Left kidney (tissue), 1 donor: ENCODE measurements at regions not wholly inside any gene's neighbourhood (a gene's known extent, or its start where the extent isn't known, plus 50 kb on each side); places are given as distances from the start of the nearest gene placed in this dataset.
"Not testable (repeated sequence)": the region's sequence is repeated elsewhere in the genome, so short reads cannot be mapped to it uniquely, and the experiment has no call there.

Source experiments
- DNase-seq: peaks from one replicate; pipeline ENCODE4 v3.0.0-alpha.2; 2013

GRCh38 chr7:52777051-52777822, 258.2 kb upstream of the POM121L12 start:
- DNase-seq = no peak

- DNase-seq = no peak
Measured at GRCh38 chr7:52775876-52776275, 259.6 kb upstream of the POM121L12 start.

GRCh38 chr7:52771177-52771576, 264.3 kb upstream of the POM121L12 start:
- no peak for DNase-seq

GRCh38 chr7:52764492-52765169, 270.8 kb upstream of the POM121L12 start:
- DNase-seq = no peak

- DNase-seq = peak; percentile 4
Measured at GRCh38 chr7:52758356-52758755, 277.1 kb upstream of the POM121L12 start.

- no peak for DNase-seq
Measured at GRCh38 chr7:52753855-52754254, 281.6 kb upstream of the POM121L12 start.

- no peak for DNase-seq
Measured at GRCh38 chr7:52752891-52753290, 282.5 kb upstream of the POM121L12 start.

GRCh38 chr7:52749880-52750279, 285.6 kb upstream of the POM121L12 start:
- DNase-seq = no peak

- DNase-seq = no peak
Measured at GRCh38 chr7:52747817-52748216, 287.6 kb upstream of the POM121L12 start.

- no peak for DNase-seq
Measured at GRCh38 chr7:52741670-52742290, 293.7 kb upstream of the POM121L12 start.

- no peak for DNase-seq
Measured at GRCh38 chr7:52735656-52736055, 299.8 kb upstream of the POM121L12 start.

- not testable (repeated sequence) for DNase-seq
Measured at GRCh38 chr7:52728683-52729082, 306.8 kb upstream of the POM121L12 start.

GRCh38 chr7:52727632-52728031, 307.8 kb upstream of the POM121L12 start:
- DNase-seq = no peak

- no peak for DNase-seq
Measured at GRCh38 chr7:52726986-52727385, 308.4 kb upstream of the POM121L12 start.

- no peak for DNase-seq
Measured at GRCh38 chr7:52726493-52726892, 308.9 kb upstream of the POM121L12 start.

- DNase-seq = no peak
Measured at GRCh38 chr7:52723606-52724005, 311.8 kb upstream of the POM121L12 start.

GRCh38 chr7:52720856-52721255, 314.6 kb upstream of the POM121L12 start:
- no peak for DNase-seq

- no peak for DNase-seq
Measured at GRCh38 chr7:52719677-52720076, 315.8 kb upstream of the POM121L12 start.

- DNase-seq = no peak
Measured at GRCh38 chr7:52715701-52716100, 319.7 kb upstream of the POM121L12 start.

GRCh38 chr7:52712938-52713337, 322.5 kb upstream of the POM121L12 start:
- no peak for DNase-seq

GRCh38 chr7:52711951-52712350, 323.5 kb upstream of the POM121L12 start:
- DNase-seq = no peak

- no peak for DNase-seq
Measured at GRCh38 chr7:52708846-52709245, 326.6 kb upstream of the POM121L12 start.

- no peak for DNase-seq
Measured at GRCh38 chr7:52705768-52706167, 329.7 kb upstream of the POM121L12 start.
